ENCODE measurements at regions not wholly inside any gene's neighbourhood (a gene's known extent, or its start where the extent isn't known, plus 50 kb on each side); places are given as distances from the start of the nearest gene placed in this dataset.

GRCh38 chr17:63276821-63277220 lies 169.3 kb downstream of the CYB561 start:
- Histone ChIP-seq H3K4me3 (ENCODE audit: low read length) (no peak overlapping the region), H3K36me3 (ENCODE audit: control insufficient read depth, low read length) (no peaks in the 10 kb centered on the region), H3K9me3 (ENCODE audit: control insufficient read depth, insufficient read depth, low read length) (no peaks in the 10 kb centered on the region), H4K20me1 (ENCODE audit: control insufficient read depth, insufficient read depth, low read depth, low read length) (no peaks in the 10 kb centered on the region), H3K4me1 (ENCODE audit: control insufficient read depth, low read length) (no peaks in the 10 kb centered on the region), H3K27me3 (ENCODE audit: control insufficient read depth, low read length) (peaks cover 10% of the 10 kb centered on the region), H3F3A (ENCODE audit: control insufficient read depth, insufficient read depth) (no peaks in the 10 kb centered on the region), H3K9me2 (replicated peaks; ENCODE audit: control insufficient read depth, low read length) (no peaks in the 10 kb centered on the region), H3K4me2 (ENCODE audit: low read length) (no peak overlapping the region), H3K27ac (ENCODE audit: low read depth, low read length) (no peak overlapping the region), H3K79me2 (ENCODE audit: control insufficient read depth, low read length) (no peaks in the 10 kb centered on the region)
- TF ChIP-seq CTCF (IDR thresholded peaks at IDR 0.05; ENCODE audit: low read depth, low read length, poor library complexity, severe bottlenecking) (no peak), EZH2phosphoT487 (IDR thresholded peaks at IDR 0.05; ENCODE audit: borderline replicate concordance, low read length) (no peak)

GRCh38 chr17:63277629-63278028 lies 168.5 kb downstream of the CYB561 start:
- TF ChIP-seq CTCF (IDR thresholded peaks at IDR 0.05; ENCODE audit: low read depth, low read length, poor library complexity, severe bottlenecking) (no peak), EZH2phosphoT487 (IDR thresholded peaks at IDR 0.05; ENCODE audit: borderline replicate concordance, low read length) (no peak)
- H3K27me3 ChIP-seq (ENCODE audit: control insufficient read depth, low read length) = peaks cover 10% of the 10 kb centered on the region
- no peak overlapping the region for H3K4me2 ChIP-seq (ENCODE audit: low read length)
- H3K36me3 ChIP-seq (ENCODE audit: control insufficient read depth, low read length) = no peaks in the 10 kb centered on the region
- no peak overlapping the region for H3K27ac ChIP-seq (ENCODE audit: low read depth, low read length)
- no peaks in the 10 kb centered on the region for H3K9me3 ChIP-seq (ENCODE audit: control insufficient read depth, insufficient read depth, low read length)
- no peak overlapping the region for H3K4me3 ChIP-seq (ENCODE audit: low read length)
- H3F3A ChIP-seq (ENCODE audit: control insufficient read depth, insufficient read depth) = no peaks in the 10 kb centered on the region
- no peaks in the 10 kb centered on the region for H3K4me1 ChIP-seq (ENCODE audit: control insufficient read depth, low read length)
- no peaks in the 10 kb centered on the region for H3K79me2 ChIP-seq (ENCODE audit: control insufficient read depth, low read length)
- H3K9me2 ChIP-seq (replicated peaks; ENCODE audit: control insufficient read depth, low read length) = no peaks in the 10 kb centered on the region
- H4K20me1 ChIP-seq (ENCODE audit: control insufficient read depth, insufficient read depth, low read depth, low read length) = no peaks in the 10 kb centered on the region

DNA sequence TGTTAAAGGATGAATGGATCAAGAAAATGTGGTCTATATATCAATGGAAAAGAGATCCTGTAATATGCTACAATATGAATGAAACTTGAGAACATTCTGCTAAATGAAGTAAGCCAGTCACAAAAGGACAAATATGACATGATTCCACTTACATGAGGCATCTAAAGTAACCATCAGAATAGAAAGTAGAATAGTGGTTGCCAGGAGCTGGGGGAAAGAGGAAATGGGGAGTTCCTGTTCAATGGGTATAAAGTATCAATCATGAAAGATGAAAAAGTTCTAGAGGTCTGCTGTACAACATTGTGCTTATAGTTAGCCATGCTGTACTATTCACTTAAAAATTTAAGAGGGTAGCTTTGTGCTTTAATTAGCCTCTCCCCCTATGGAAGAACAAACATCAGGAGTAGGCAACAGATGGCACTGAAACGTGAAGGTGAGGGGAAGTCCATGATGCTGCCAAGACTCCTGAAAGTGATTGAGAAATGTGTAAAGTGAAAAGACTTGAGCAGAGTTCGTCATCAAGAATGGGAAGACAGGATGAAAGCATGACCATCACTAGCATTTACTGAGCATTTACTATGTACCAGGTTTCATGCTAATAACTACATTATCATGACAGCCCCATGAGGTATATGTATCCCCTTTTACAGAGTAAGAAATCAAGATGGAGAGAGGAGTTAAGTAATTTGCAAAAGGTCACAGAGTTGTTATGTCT lies 167.2 kb downstream of the CYB561 start:
- Histone ChIP-seq H3K36me3 (ENCODE audit: control insufficient read depth, low read length) (no peaks in the 10 kb centered on the region), H3F3A (ENCODE audit: control insufficient read depth, insufficient read depth) (no peaks in the 10 kb centered on the region), H3K4me1 (ENCODE audit: control insufficient read depth, low read length) (no peaks in the 10 kb centered on the region), H3K9me3 (ENCODE audit: control insufficient read depth, insufficient read depth, low read length) (no peaks in the 10 kb centered on the region), H3K4me3 (ENCODE audit: low read length) (no peak overlapping the region), H3K9me2 (replicated peaks; ENCODE audit: control insufficient read depth, low read length) (no peaks in the 10 kb centered on the region), H4K20me1 (ENCODE audit: control insufficient read depth, insufficient read depth, low read depth, low read length) (no peaks in the 10 kb centered on the region), H3K27ac (ENCODE audit: low read depth, low read length) (no peak overlapping the region), H3K79me2 (ENCODE audit: control insufficient read depth, low read length) (no peaks in the 10 kb centered on the region), H3K4me2 (ENCODE audit: low read length) (no peak overlapping the region), H3K27me3 (ENCODE audit: control insufficient read depth, low read length) (peaks cover 10% of the 10 kb centered on the region)
- TF ChIP-seq EZH2phosphoT487 (IDR thresholded peaks at IDR 0.05; ENCODE audit: borderline replicate concordance, low read length) = no peak
- TF ChIP-seq CTCF (IDR thresholded peaks at IDR 0.05; ENCODE audit: low read depth, low read length, poor library complexity, severe bottlenecking) = no peak
